Calu3 (cell line): ENCODE measurements at regions not wholly inside any gene's neighbourhood (a gene's known extent, or its start where the extent isn't known, plus 50 kb on each side); places are given as distances from the start of the nearest gene placed in this dataset.

Experiments used
- BruUV-seq: library from RNA; stranded (reverse); fragments of 400-500 nt; replicated peaks from 2 replicates; lab custom pipeline; 2021; lab: Mats Ljungman, UMichigan
- CTCF ChIA-PET: fragments of 300-600 bp; sonication (Branson Sonifier 250); formaldehyde crosslinking; loops from one replicate; lab custom pipeline; 2022; ENCODE audit warnings: antibody characterized with exemption; lab: Charles Lee
- DNase-seq: peaks from one replicate; pipeline ENCODE4 v3.0.0; 2022
- H3K27ac Mint-ChIP-seq: one replicate; pipeline ENCODE4 v1.8.0; 2022; ENCODE audit warnings: mixed read lengths; ENCODE audit not compliant: unreplicated experiment
- H3K27me3 Mint-ChIP-seq: one replicate; pipeline ENCODE4 v1.8.0; 2022; ENCODE audit warnings: mixed read lengths; ENCODE audit not compliant: unreplicated experiment
- H3K36me3 Mint-ChIP-seq: one replicate; pipeline ENCODE4 v1.8.0; 2022; ENCODE audit warnings: mild to moderate bottlenecking, moderate library complexity, mixed read lengths; ENCODE audit not compliant: insufficient read depth, unreplicated experiment
- H3K4me1 Mint-ChIP-seq: one replicate; pipeline ENCODE4 v1.8.0; 2022; ENCODE audit warnings: mild to moderate bottlenecking, low read depth, mixed read lengths; ENCODE audit not compliant: unreplicated experiment
- H3K4me3 Mint-ChIP-seq: one replicate; pipeline ENCODE4 v1.8.0; 2022; ENCODE audit warnings: mild to moderate bottlenecking, low read depth, moderate library complexity, mixed read lengths; ENCODE audit not compliant: unreplicated experiment
- H3K9me3 Mint-ChIP-seq: one replicate; pipeline ENCODE4 v1.8.0; 2022; ENCODE audit warnings: low read depth, mixed read lengths; ENCODE audit not compliant: unreplicated experiment
- CTCF ChIP-seq: fragments of 200-600 bp; IDR thresholded peaks from one replicate; pipeline ENCODE4 v1.8.0; 2022; ENCODE audit warnings: antibody characterized with exemption; ENCODE audit not compliant: unreplicated experiment
- intact Hi-C: fragments of 100-400 bp; cut with micrococcal nuclease; formaldehyde crosslinking; loops from one replicate; pipeline ENCODE4 v1.10.0; 2022; ENCODE audit not compliant: unreplicated experiment

- CTCF ChIA-PET: no interaction called here
- H3K9me3 Mint-ChIP-seq: peaks cover 14% of the 10 kb centered on the region
- H3K4me3 Mint-ChIP-seq: no peak overlapping the region
- no peaks in the 10 kb centered on the region for H3K4me1 Mint-ChIP-seq
- DNase-seq: no peak
- no TSS peak for BruUV-seq
- no peaks in the 10 kb centered on the region for H3K27me3 Mint-ChIP-seq
- no peaks in the 10 kb centered on the region for H3K36me3 Mint-ChIP-seq
- intact Hi-C loops: no loop called here
- H3K27ac Mint-ChIP-seq: no peak overlapping the region
- no peak for TF ChIP-seq CTCF
Measured at GRCh38 chr1:166544561-166544960, 294.7 kb upstream of the POGK start.

GRCh38 chr1:166552706-166553105 is 286.6 kb upstream of the POGK start:
- CTCF ChIA-PET: no interaction called here
- Mint-ChIP-seq H3K4me1 (no peaks in the 10 kb centered on the region), H3K9me3 (peaks cover 16% of the 10 kb centered on the region), H3K4me3 (no peak overlapping the region), H3K36me3 (no peaks in the 10 kb centered on the region), H3K27ac (no peak overlapping the region), H3K27me3 (no peaks in the 10 kb centered on the region)
- no peak for TF ChIP-seq CTCF
- intact Hi-C loops: no loop called here
- DNase-seq: no peak
- BruUV-seq: no TSS peak

GRCh38 chr1:166570954-166571353 is 268.3 kb upstream of the POGK start:
- no peaks in the 10 kb centered on the region for H3K27me3 Mint-ChIP-seq
- no peak for TF ChIP-seq CTCF
- H3K4me1 Mint-ChIP-seq: no peaks in the 10 kb centered on the region
- CTCF ChIA-PET: no interaction called here
- intact Hi-C loops: no loop called here
- no peaks in the 10 kb centered on the region for H3K36me3 Mint-ChIP-seq
- DNase-seq: no peak
- H3K9me3 Mint-ChIP-seq: peaks cover 8% of the 10 kb centered on the region
- no peak overlapping the region for H3K27ac Mint-ChIP-seq
- H3K4me3 Mint-ChIP-seq: no peak overlapping the region
- BruUV-seq: no TSS peak

GRCh38 chr1:166573199-166573598 is 266.1 kb upstream of the POGK start:
- no peak for TF ChIP-seq CTCF
- Mint-ChIP-seq H3K27me3 (no peaks in the 10 kb centered on the region), H3K9me3 (peaks cover 4% of the 10 kb centered on the region), H3K27ac (no peak overlapping the region), H3K4me3 (no peak overlapping the region), H3K36me3 (no peaks in the 10 kb centered on the region), H3K4me1 (no peaks in the 10 kb centered on the region)
- DNase-seq: no peak
- CTCF ChIA-PET: no interaction called here
- intact Hi-C loops: no loop called here
- no TSS peak for BruUV-seq
